GM18519 (cell line): ENCODE measurements at regions not wholly inside any gene's neighbourhood (a gene's known extent, or its start where the extent isn't known, plus 50 kb on each side); places are given as distances from the start of the nearest gene placed in this dataset.
A peak's percentile ranks its signal among the peaks of the same experiment; 100 is the strongest.
"Not testable (repeated sequence)": the region's sequence is repeated elsewhere in the genome, so short reads cannot be mapped to it uniquely, and the experiment has no call there.

Experiments
- ATAC-seq: cut with Tn5 transposase; IDR thresholded peaks from one replicate; pipeline ENCODE4 v1.9.1; 2021; ENCODE audit warnings: mild to moderate bottlenecking, moderate library complexity; ENCODE audit not compliant: unreplicated experiment, low FRiP score

- no peak for ATAC-seq
Measured at GRCh38 chr16:75780669-75781068, 54.4 kb upstream of the CPHXL start.

GRCh38 chr16:75781683-75782343, 55.5 kb upstream of the CPHXL start:
- ATAC-seq, result no peak

GRCh38 chr16:75787440-75787839, 61.1 kb upstream of the CPHXL start:
- no peak for ATAC-seq

- ATAC-seq, result peak; percentile 81
Measured at GRCh38 chr16:75789237-75789636, 62.9 kb upstream of the CPHXL start.

- ATAC-seq, result no peak
Measured at GRCh38 chr16:75792771-75793492, 66.6 kb upstream of the CPHXL start.

- ATAC-seq, result no peak
Measured at GRCh38 chr16:75793641-75794040, 67.4 kb upstream of the CPHXL start.

- ATAC-seq, result peak; percentile 61
Measured at GRCh38 chr16:75794426-75794825, 68.1 kb upstream of the CPHXL start.

- ATAC-seq, result no peak
Measured at GRCh38 chr16:75798714-75799113, 72.4 kb upstream of the CPHXL start.

- ATAC-seq, result no peak
Measured at GRCh38 chr16:75801307-75801706, 75.0 kb upstream of the CPHXL start.

- no peak for ATAC-seq
Measured at GRCh38 chr16:75803753-75804152, 77.5 kb upstream of the CPHXL start.

- ATAC-seq, result no peak
Measured at GRCh38 chr16:75804368-75804767, 78.1 kb upstream of the CPHXL start.

- ATAC-seq, result no peak
Measured at GRCh38 chr16:75805946-75806345, 79.7 kb upstream of the CPHXL start.

GRCh38 chr16:75806487-75806886, 80.2 kb upstream of the CPHXL start:
- no peak for ATAC-seq

- ATAC-seq, result no peak
Measured at GRCh38 chr16:75810342-75810741, 84.1 kb upstream of the CPHXL start.

GRCh38 chr16:75811020-75811634, 84.8 kb upstream of the CPHXL start:
- no peak for ATAC-seq

GRCh38 chr16:75818491-75818890, 92.2 kb upstream of the CPHXL start:
- ATAC-seq, result no peak

GRCh38 chr16:75820672-75821071, 94.4 kb upstream of the CPHXL start:
- no peak for ATAC-seq

GRCh38 chr16:75821117-75821516, 94.8 kb upstream of the CPHXL start:
- ATAC-seq, result no peak

GRCh38 chr16:75825750-75826149, 99.5 kb upstream of the CPHXL start:
- ATAC-seq, result not testable (repeated sequence)

- ATAC-seq, result not testable (repeated sequence)
Measured at GRCh38 chr16:75827372-75828038, 101.2 kb upstream of the CPHXL start.

- ATAC-seq, result not testable (repeated sequence)
Measured at GRCh38 chr16:75833385-75833784, 107.1 kb upstream of the CPHXL start.
